K562 (cell line): ENCODE measurements at regions not wholly inside any gene's neighbourhood (a gene's known extent, or its start where the extent isn't known, plus 50 kb on each side); places are given as distances from the start of the nearest gene placed in this dataset.

ENCODE experiments used
- CREB5 ChIP-seq: fragments of 250-450 bp; sonication (Bioruptor Pico); IDR thresholded peaks from 2 replicates; pipeline ENCODE4 v1.5.0; 2020; ENCODE audit warnings: mild to moderate bottlenecking
- GATAD2B ChIP-seq: fragments of 450-650 bp; IDR thresholded peaks from 2 replicates; pipeline ENCODE4 v1.6.1; 2017; ENCODE audit warnings: mild to moderate bottlenecking, borderline replicate concordance
- NCOA6 ChIP-seq: fragments of 450-650 bp; IDR thresholded peaks from 2 replicates; pipeline ENCODE4 v1.6.1; 2017; ENCODE audit warnings: mild to moderate bottlenecking
- POLR2A ChIP-seq: fragments of 450-650 bp; conservative IDR thresholded peaks from 2 replicates; pipeline ENCODE4 v1.6.1; 2016
- POLR2AphosphoS5 ChIP-seq: IDR thresholded peaks from 2 replicates; pipeline ENCODE4 v1.6.1; 2011; ENCODE audit warnings: mild to moderate bottlenecking, low read depth, low read length, moderate library complexity; ENCODE audit not compliant: control insufficient read depth, insufficient read depth
- POU5F1 ChIP-seq: fragments of 150-350 bp; IDR thresholded peaks from 2 replicates; pipeline ENCODE4 v1.6.1; 2014; ENCODE audit warnings: borderline replicate concordance, low read length, low read depth, mild to moderate bottlenecking; ENCODE audit not compliant: partially characterized antibody
- RFX5 ChIP-seq: IDR thresholded peaks from 2 replicates; pipeline ENCODE4 v1.6.1; 2011; ENCODE audit warnings: low read depth, mild to moderate bottlenecking, improper control_type of control experiment, low read length
- SAP30 ChIP-seq: fragments of 200-600 bp; sonication (generic); IDR thresholded peaks from 2 replicates; pipeline ENCODE4 v1.6.1; 2012; ENCODE audit warnings: borderline replicate concordance, low read depth, mild to moderate bottlenecking, moderate library complexity, low read length, control low read depth, inconsistent platforms; ENCODE audit not compliant: insufficient read depth, poor library complexity, severe bottlenecking
- ZBTB33 ChIP-seq: sonication (generic); formaldehyde crosslinking; IDR thresholded peaks from 2 replicates; pipeline ENCODE4 v1.8.1; 2023; ENCODE audit warnings: mild to moderate bottlenecking, missing genetic modification reagents
- ZBTB43 ChIP-seq: sonication (generic); formaldehyde crosslinking; IDR thresholded peaks from 2 replicates; pipeline ENCODE4 v1.8.0; 2023; ENCODE audit warnings: mild to moderate bottlenecking, missing genetic modification reagents
- ZNF124 ChIP-seq: sonication (generic); formaldehyde crosslinking; IDR thresholded peaks from 2 replicates; pipeline ENCODE4 v1.8.1; 2022; ENCODE audit warnings: missing genetic modification reagents

- TF ChIP-seq ZBTB43 (no peak), GATAD2B (no peak), POLR2A (no peak), POLR2AphosphoS5 (no peak), ZNF124 (CRISPR knock-in tag) (no peak), SAP30 (no peak), ZBTB33 (CRISPR knock-in tag) (no peak), CREB5 (CRISPR knock-in tag) (no peak), RFX5 (no peak), NCOA6 (no peak), POU5F1 (no peak)
Measured at GRCh38 chr11:29026286-29026685, 918.1 kb downstream of the METTL15 start.
